HG03460 (cell line): ENCODE measurements at regions not wholly inside any gene's neighbourhood (a gene's known extent, or its start where the extent isn't known, plus 50 kb on each side); places are given as distances from the start of the nearest gene placed in this dataset.
"Not testable (repeated sequence)": the region's sequence is repeated elsewhere in the genome, so short reads cannot be mapped to it uniquely, and the experiment has no call there.

Source experiments
- ATAC-seq: cut with Tn5 transposase; IDR thresholded peaks from one replicate; pipeline ENCODE4 v1.9.1; 2021; ENCODE audit not compliant: unreplicated experiment

DNA sequence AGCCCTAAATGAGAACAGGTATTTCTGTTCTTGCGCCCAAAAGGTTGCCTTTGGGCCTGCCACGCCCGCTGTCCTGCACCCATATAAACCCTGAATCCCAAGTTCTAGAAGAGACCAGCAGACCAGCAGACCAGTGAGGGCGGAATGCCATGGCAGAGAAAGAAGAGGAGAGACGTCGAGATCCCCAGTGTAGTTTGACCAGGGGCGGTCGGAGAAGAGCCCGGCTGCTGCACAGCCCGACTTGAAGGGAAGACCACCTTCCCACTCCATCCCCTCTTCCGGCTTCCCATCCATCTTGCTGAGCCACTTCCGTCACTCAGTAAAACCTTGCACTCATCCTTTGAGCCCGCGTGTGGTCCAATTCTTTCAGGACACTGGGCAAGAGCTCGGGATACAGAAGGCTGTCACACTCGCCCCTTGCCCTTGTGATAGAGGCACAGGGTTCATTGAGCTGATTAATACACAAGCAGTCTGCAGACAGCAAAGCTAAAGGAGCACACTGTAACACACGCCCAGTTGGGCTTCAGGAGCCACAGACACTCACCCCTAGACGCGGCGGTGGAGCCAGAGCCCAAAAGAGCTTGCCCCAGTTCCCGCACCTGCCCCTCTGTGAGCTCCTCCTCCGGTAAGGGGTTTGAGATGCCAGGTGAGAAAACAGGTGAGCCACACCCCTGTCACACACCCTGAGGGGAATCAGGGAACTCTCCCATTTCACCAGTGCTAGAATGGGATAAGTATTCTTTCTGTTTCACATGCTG lies 230.8 kb downstream of the PCDH10 start:
- ATAC-seq, result no peak

- ATAC-seq, result no peak
Observed at GRCh38 chr4:133377286-133377685, 228.2 kb downstream of the PCDH10 start.

- no peak for ATAC-seq
Observed at GRCh38 chr4:133372699-133373098, 223.6 kb downstream of the PCDH10 start.

GRCh38 chr4:133355633-133356032 lies 206.5 kb downstream of the PCDH10 start:
- ATAC-seq, result no peak

- ATAC-seq, result no peak
Observed at GRCh38 chr4:133347409-133347808, 198.3 kb downstream of the PCDH10 start.

- ATAC-seq, result no peak
Observed at GRCh38 chr4:133324491-133324890, 175.4 kb downstream of the PCDH10 start.

- ATAC-seq, result no peak
Observed at GRCh38 chr4:133323670-133324069, 174.6 kb downstream of the PCDH10 start.

DNA sequence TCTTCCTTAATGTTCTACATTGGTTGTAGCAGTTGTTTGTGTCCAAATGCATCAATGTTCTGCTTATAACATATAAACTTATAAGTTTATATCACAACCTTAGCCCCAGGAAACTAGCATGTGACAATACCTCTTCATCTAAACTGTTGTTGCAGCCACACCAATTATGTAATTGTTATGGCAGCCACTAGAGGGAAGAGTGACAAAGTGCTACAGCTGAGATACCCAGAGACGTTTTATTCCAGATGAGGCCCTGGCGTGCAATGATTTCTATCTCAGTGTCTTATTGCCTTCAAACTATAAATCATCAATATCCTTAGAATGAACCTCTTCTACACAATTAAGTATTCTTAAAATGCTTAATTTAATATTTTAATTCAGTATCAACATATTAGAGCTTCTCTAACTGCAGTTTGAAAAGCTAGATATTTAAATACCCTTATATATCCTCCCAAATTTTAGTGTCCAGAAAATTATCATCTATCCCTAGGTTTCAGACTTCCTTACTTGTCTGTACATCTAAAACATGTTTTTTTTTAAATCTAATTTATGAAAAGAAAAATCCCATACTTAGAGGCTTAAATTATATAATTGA lies 171.6 kb downstream of the PCDH10 start:
- ATAC-seq, result peak; percentile 81

DNA sequence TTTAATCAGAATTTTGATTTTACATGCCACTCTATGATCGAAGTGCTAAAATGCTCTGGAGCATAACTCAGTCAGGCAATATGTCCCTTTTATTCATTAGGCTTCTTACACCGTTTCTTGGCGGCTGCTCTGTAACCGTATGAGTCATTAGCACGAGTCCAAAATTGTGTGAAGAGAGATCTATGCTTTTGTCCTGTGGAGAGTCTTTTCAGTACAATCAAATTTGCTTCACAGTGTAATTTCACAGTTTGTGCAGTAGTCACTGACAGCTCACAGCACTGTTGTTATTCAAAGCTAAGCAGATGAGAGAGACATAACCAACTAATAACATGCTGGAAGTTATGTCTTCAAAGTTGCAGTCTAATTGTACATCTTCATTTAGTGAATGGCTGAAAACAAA lies 167.8 kb downstream of the PCDH10 start:
- no peak for ATAC-seq

DNA sequence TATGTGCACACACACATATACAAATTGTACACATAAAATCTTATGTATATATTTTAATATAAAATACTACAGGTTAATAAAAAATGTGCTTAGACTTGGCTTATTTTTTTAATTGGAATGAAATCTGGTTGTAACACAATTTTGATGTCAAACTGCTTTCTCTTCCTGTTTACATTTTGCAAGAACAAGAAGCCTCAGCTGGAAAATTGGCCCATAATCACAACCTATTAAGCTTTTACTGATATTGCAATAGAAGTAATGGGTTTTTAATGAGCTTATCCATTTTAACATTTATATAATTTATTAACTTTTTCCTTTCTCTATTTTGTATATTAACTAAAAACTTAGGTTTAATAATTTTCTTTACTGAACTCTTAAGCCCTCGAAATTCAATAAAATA lies 165.9 kb downstream of the PCDH10 start:
- no peak for ATAC-seq

GRCh38 chr4:133287396-133287795 lies 138.3 kb downstream of the PCDH10 start:
- no peak for ATAC-seq

DNA sequence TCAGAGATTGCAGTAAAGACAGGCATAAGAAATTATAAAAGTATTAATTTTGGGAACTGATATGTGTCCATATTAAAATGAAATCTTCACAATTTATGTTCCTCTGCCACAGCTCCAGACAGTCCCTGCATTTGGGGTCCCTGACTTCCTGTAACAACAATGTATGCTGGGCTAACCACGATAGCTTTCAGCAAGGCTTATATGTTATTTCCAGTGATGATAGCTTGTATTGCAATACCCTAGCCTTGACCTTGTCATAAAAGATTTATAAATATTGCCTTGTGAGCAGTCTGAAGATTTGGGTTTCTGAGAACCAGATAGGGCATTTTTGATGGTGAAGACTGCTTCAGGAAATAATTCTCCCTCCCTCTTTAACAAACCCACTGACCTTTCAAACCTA lies 129.5 kb downstream of the PCDH10 start:
- no peak for ATAC-seq

- not testable (repeated sequence) for ATAC-seq
Observed at GRCh38 chr4:133277940-133278339, 128.8 kb downstream of the PCDH10 start.

DNA sequence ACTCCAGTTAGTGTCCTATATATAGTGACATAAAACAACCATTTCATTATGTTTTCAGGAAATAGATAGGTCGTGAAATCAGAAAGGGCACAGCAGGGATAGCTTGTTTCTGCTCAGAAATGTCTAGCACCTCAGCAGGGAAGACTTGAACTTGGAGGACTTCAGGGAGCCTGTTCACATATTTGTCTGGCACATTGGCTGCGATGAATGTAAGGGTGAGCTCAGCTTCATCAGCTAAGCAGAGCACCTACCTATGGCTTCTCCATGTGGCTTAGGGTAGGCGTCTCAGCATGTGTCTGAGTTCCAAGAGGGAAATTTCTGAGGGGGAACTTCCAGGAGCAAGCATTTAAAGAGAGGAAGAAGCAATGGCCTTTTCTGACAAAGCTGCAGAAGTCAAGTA lies 126.2 kb downstream of the PCDH10 start:
- ATAC-seq, result no peak

DNA sequence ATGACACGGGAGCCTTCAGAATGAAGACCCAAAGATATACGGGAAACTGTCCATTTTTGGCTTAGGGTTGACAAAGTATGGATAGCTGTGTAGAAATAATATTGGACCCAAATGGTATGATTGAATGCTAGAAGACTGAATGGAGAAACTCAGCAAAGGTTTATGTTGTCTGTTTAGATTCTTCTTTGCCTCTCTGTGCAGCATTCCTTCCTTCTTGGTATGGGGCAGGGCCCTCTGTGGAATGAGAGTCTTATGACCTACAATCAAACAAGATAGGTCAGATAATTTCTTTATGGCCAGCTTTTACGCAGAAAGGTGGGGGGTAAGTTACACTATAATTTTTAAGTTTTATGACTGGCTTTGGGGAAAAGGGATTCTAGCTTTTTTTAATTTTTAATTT lies 124.3 kb downstream of the PCDH10 start:
- no peak for ATAC-seq

- no peak for ATAC-seq
Observed at GRCh38 chr4:133270021-133270570, 121.0 kb downstream of the PCDH10 start.

DNA sequence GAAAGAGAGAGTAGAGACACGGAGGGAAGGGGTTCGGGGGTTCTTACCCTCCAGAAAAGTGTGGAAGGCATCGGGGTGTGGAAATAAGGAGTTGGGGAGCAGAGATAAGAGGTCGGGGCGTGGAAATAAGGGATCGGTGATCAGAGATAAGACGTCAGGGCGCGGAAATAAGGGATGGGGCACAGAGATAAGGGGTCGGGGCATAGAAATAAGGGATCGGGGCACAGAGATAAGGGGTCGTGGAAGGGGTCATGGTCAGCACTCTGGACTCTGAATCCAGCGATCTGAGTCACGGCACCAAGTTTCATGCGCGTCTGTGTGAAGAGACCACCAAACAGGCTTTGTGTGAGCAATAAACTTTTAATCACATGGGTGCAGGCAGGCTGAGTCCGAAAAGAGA lies 119.1 kb downstream of the PCDH10 start:
- no peak for ATAC-seq

- not testable (repeated sequence) for ATAC-seq
Observed at GRCh38 chr4:133267506-133267905, 118.4 kb downstream of the PCDH10 start.

DNA sequence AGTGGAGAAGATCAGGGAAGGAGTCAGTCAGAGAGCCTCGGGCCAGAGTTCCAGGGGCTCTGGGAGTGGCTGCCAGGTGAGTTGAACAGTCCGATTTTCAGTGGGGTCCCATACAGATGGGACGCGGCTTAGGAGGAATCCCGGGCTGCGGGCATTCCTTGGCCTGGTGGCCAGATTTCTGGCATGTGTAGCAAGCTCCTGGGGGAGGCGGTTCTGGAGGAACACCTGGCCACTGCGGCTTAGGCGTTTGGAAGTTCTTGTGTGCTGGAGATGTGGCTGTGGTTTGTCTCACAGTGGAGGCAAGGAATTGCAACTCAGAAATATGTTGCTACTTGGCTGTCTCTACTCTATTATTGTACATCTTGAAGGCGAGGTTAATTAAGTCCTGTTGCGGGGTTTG lies 117.9 kb downstream of the PCDH10 start:
- not testable (repeated sequence) for ATAC-seq

DNA sequence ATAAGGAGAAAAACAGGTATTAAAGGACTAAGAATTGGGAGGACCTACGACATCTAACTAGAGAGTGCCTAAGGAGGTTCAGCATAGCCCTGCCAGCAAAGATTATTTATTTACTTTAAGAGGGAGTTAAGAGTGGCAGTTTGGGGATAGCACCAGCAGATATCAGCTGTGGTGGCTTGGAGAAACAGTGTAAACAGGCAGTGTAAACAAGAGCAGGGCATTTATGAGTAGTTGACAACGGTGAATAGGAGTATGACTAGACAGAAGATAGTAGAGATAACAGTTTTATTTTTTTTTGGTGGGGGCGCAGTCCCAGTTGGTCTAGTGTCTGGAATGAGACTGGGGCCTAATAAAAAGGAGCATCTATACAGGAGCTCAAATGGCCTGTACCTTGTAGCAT lies 115.2 kb downstream of the PCDH10 start:
- ATAC-seq, result not testable (repeated sequence)

- ATAC-seq, result no peak
Observed at GRCh38 chr4:133263104-133263503, 114.0 kb downstream of the PCDH10 start.

DNA sequence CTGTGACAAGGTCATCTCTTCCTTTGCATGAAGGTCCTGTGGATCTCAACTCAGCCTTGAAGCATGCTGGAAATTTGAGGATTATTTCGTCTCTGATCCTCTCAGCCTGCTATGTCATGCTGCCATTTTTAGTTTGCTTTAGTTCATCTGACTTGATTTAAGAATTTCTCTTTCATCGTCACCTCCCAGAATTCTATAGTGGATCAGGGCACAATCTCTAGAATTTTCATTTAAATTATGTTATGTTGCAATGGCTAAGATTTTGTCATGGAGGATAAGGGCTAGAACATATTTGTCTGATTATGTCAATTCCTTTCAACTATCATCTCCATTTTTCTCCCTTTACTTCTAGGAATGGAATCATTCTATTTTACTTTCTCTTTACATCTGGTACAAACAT lies 98.8 kb downstream of the PCDH10 start:
- no peak for ATAC-seq
